NCI-H226 (cell line): ENCODE measurements at regions not wholly inside any gene's neighbourhood (a gene's known extent, or its start where the extent isn't known, plus 50 kb on each side); places are given as distances from the start of the nearest gene placed in this dataset.

ENCODE experiments used
- DNase-seq: peaks from one replicate; pipeline ENCODE4 v3.0.0-alpha.2; 2015

- DNase-seq = no peak
Measured at GRCh38 chr2:16288371-16289112, 348.2 kb downstream of the MYCN start.

GRCh38 chr2:16287831-16288230 is 347.5 kb downstream of the MYCN start:
- DNase-seq = no peak

- no peak for DNase-seq
Measured at GRCh38 chr2:16287281-16287680, 346.9 kb downstream of the MYCN start.

- DNase-seq = no peak
Measured at GRCh38 chr2:16285813-16286510, 345.6 kb downstream of the MYCN start.

DNA sequence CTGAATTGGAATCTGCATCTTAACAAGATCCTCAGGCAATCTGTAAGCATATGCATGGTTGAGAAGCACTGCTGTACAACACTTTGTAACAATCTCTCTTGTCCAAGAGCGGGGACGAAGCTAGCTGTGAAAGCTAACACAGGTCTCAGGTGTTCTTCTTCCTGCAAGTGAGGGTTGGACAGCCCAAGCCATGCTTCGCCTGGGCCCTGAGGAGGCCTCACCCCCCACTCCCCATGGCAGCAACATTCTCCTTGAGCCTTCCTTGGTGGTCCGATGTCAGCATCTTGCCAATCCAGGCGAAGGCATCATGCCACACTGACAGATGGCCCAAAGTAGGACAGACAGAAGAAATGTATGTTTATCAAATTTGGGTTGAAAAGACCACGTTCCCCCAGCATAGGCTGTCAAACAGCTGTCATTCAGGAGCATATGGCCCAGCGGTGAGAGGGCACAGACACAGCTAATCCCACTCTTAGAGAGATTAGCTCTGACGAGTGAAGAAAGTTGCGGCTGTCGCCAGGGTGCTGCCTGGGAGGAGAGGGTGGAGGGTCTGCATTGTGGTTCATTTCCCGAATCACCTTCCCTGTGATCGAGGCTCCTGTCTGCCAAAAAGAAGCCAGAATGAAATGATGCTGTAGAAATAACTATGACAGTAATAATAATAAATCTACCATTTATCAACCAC is 344.7 kb downstream of the MYCN start:
- no peak for DNase-seq

GRCh38 chr2:16283071-16283850 is 342.9 kb downstream of the MYCN start:
- no peak for DNase-seq

DNA sequence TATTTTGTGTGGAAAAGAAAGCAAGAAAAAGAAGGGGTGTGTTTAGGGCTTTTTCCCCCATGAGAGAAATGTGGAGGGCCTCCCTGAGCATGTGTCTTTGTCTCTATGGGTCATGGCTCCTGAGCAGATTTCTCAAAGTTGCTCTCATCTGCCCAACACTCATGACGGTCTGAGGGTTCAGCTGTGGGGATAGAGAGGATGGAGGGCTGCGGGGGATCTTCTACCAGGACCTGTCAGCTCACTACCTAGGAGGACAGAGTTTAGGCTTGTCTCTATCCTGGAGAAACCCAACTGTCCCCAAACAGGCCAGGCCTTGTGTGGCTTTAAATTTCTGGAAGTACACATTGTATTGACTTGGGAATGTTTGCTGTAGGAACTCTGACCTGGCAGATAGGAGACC is 342.2 kb downstream of the MYCN start:
- no peak for DNase-seq

DNA sequence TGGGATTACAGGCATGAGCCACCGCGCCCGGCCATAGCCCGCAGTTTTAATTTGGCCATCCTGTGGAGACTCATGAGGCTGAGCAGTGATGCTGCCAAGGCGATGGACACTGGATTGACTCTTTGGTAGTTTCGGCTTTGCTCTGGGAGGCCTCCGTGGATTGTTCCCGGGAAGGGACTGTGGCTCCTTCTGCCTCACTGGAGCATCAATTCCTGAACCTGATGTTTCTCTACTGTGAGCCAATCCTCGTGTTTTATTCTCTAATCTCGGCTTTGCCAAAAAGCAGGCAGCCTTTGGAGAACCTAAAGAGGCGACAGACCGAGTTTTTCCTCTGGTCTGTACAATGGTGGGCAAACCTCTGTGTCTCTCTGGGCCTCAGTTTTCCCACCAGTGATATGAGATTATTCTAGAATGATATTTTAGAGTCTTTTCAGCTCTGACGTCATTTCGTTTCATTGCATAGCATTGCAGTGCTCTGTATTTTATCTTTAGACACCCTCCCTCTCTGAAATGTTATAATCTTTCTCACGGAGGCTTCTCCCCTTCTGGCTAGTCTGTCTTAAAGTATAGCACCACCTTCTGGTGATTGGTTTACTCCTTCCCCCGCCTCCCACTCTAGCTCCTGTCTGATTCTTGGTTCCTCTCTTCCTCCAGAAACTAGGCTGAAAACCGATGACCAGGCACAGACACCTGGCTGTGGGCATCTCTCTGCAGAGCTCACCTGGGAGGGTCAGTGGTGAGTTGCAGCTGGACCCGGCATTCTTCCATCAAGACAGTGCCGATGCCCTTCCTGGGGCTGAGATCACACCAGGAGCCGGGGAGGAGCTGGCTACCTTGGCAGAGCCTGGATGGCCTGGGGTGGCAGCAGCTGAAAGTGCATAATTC is 341.3 kb downstream of the MYCN start:
- peak; percentile 58 for DNase-seq

DNA sequence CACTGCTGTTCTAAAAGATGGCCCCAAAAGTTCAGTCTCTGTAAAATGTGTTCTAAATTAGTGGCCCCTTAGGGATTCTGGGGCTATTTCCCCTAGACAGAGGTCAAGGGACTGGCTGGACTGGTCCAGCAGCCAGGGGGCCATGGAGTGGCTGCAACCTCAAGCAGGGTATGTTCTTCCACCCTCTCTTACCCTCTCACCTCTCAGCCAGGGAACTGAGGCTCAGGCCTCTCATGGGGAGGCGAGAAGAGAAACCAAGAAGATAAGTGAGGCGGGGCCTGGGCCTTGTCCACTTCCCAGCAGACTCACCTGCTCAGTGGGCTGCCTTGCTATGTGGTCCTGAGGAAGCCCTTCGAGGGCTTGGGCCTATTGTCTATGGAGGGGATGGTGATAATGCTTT is 339.7 kb downstream of the MYCN start:
- DNase-seq = no peak

DNA sequence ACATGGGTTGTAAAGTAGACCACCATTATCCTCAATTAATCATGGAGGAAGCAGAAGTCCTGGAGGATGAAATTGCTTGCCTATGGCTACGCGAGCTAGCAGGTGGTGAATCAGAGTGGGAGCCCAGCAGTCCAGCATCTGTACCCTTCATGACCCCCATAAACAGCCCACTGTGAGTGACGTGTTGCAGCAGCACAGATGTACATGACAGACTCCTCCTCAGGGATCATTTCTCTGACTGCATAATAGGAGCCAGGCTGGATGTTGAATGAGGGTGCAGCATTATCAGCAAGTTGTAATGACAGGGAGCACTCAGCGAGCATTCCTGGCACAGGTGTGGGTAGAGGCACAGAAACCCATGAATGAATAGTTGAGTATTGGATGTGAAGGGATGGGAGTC is 339.3 kb downstream of the MYCN start:
- no peak for DNase-seq

GRCh38 chr2:16279201-16279570 is 338.8 kb downstream of the MYCN start:
- DNase-seq = no peak

GRCh38 chr2:16278421-16279200 is 338.3 kb downstream of the MYCN start:
- no peak for DNase-seq

DNA sequence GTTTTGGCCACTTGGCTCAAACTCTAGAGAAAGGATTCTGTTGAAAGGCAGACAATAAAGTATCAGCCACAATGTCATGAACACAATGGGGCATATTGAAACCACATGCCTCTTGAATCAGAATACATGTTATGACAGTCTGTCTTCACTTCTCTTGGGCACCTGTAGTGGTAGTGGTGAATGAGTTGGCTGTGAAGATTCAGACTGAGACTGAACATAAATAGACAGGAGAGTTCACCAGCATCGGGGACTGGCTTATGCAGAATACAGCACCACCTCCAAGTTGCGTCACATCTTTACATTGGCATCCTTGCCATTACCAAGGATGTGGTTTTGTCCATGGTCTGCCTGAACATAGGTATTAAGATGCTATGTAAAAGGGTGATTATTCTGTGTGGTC is 336.8 kb downstream of the MYCN start:
- no peak for DNase-seq

- no peak for DNase-seq
Measured at GRCh38 chr2:16275661-16276060, 335.3 kb downstream of the MYCN start.

- DNase-seq = no peak
Measured at GRCh38 chr2:16275131-16275530, 334.8 kb downstream of the MYCN start.

DNA sequence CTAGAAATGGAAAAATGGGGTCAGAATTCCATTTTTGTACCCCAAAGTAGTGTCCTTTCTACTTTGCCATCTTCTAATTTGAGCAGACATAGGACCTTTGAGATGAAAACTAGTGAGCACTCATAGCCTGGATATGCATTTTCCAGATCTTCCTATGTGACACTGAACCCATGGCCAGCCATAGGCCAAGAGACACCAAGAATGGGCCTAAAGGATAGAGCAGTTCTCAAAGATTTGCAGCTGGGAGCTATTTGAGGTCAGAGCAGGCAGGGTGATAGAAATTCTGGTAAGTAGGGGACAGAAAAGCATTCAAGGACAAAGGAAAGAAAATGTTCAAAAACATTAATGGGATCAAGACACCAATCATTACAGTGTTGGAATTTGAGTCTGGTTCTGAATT is 332.8 kb downstream of the MYCN start:
- DNase-seq = no peak

DNA sequence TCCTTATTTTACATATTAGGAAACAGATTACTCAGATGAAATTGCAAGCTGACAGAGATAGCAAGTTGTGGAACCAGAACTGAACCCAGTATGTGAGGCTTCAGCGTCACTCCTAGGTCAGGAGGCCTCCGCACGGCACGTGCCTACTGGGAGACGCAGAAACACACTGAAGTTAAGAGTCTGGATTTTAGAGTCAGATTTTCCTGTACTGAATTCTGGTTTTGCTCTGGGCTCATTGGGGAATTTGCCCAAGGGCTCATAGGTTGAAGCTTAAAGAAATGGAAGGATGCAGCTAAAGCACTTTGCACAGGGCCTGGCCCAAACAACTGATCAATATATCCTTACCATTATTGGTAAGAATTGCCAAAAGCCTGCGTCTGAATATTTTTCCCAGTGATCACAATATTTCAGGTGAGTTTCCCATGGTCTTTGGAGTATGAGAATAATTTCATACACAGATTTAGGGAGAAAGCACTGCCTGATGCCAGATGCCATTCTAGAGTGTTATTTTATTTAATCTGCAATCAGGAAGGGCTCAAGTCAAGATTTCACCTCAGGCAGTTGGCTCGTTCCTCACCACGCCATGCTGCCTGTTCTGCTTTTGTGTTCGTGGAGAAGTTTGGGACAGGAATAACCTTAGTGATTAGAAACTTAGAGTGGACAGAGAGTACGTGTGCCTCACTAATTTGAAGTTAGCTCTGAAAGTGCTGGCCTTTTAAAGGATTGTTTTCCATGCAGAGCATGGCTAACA is 331.9 kb downstream of the MYCN start:
- no peak for DNase-seq

DNA sequence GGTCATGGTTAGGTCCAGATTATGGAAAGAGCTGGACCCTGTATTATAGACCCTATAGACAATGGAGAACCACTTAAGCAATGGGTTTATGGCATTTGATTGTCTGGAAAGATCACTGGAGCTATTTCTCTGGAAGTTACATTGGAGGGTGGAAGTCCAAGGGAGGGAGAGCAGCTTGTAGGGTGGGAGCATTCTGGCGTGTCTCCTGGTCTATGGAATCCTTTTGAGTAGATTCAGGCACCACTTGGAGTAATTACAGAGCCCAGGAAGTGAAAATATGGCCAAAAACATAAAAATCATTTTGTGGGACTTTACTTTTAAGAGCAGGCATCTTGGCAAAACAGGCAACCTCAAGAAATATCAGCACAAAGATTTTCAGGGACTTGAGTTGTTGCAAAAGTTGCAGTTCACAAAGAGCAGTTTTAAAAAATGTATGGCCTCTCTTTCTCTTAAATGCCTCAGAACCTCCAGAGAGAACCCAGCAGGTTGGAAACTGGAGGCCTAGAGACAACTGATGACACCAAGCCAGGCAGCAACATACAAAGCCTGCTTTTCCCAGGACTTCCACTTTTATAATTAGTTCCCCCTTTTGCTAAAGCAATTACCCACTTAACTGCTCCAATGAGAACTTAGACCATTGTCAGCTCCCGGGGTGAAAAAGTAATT is 331.0 kb downstream of the MYCN start:
- DNase-seq = no peak

DNA sequence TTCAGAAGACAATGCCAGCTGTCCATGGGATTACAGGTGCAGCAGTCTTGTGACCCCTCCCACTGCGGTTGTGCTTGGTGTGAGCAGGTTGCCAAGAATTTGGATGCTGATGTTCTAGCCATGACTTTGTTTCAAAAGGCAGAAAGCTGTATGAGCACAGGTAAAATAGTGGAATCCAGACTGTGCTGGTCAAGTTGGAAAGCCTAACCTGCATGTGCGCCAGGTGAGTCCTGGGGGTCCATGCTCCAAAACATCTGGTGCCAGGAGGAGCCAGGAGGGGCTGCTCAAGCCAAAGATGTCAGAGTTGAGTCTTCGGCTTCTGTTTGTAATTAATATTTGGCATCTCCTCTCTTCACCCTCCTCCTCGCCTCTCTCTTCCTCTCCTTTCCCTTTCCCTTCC is 330.1 kb downstream of the MYCN start:
- DNase-seq = no peak
